Activated naive CD4-positive, alpha-beta T cell treated with anti-CD3 and anti-CD28 coated beads, Interleukin-2, amount 10 ng/mL, durations not matched to agents 7 days and 5 days (primary cell): ENCODE measurements at regions not wholly inside any gene's neighbourhood (a gene's known extent, or its start where the extent isn't known, plus 50 kb on each side); places are given as distances from the start of the nearest gene placed in this dataset.

Source experiments
- CTCF ChIA-PET: fragments of 350-600 bp; sonication (Branson Sonifier 250); formaldehyde crosslinking; loops from one replicate; lab custom pipeline; 2021; ENCODE audit warnings: antibody characterized with exemption; lab: Charles Lee
- DNase-seq: peaks from one replicate; pipeline ENCODE4 v3.0.0-alpha.2; 2020
- H3K27ac Mint-ChIP-seq: one replicate; pipeline ENCODE4 v1.8.0; 2021; ENCODE audit warnings: mild to moderate bottlenecking, moderate library complexity, mixed read lengths
- H3K27me3 Mint-ChIP-seq: one replicate; pipeline ENCODE4 v1.8.0; 2021; ENCODE audit warnings: mild to moderate bottlenecking, mixed read lengths
- H3K36me3 Mint-ChIP-seq: one replicate; pipeline ENCODE4 v1.8.0; 2021; ENCODE audit warnings: mixed read lengths
- H3K4me1 Mint-ChIP-seq: one replicate; pipeline ENCODE4 v1.8.0; 2021; ENCODE audit warnings: mixed read lengths
- H3K4me3 Mint-ChIP-seq: one replicate; pipeline ENCODE4 v1.8.0; 2021; ENCODE audit warnings: mild to moderate bottlenecking, moderate library complexity, mixed read lengths
- H3K9me3 Mint-ChIP-seq: one replicate; pipeline ENCODE4 v1.8.0; 2021; ENCODE audit warnings: mixed read lengths

GRCh38 chr13:106286811-106287210, 248.7 kb downstream of the EFNB2 start:
- Mint-ChIP-seq H3K27me3 (no peaks in the 10 kb centered on the region), H3K27ac (no peak overlapping the region), H3K4me1 (no peaks in the 10 kb centered on the region), H3K9me3 (no peaks in the 10 kb centered on the region), H3K36me3 (no peaks in the 10 kb centered on the region), H3K4me3 (no peak overlapping the region)
- no peak for DNase-seq
- CTCF ChIA-PET, result no interaction called here

DNA sequence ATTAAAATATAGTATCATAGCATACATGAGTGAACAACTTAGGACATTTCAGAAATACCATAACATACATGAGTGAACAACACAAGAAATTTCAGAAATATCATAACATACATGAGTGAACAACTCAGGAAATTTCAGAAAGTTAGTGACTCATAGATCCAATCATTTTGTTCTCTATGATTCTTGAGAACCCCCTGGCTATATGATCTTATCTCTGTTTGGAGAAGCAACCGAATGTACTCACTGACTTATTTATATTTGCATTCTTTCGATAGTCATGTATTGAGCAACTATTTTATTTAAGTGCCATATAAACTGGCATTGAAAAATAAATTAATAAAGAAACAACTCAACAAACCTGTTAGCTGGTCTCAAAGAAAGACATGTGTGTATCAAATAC, 251.1 kb downstream of the EFNB2 start:
- Mint-ChIP-seq H3K36me3 (no peaks in the 10 kb centered on the region), H3K4me1 (no peaks in the 10 kb centered on the region), H3K9me3 (no peaks in the 10 kb centered on the region), H3K4me3 (no peak overlapping the region), H3K27me3 (no peaks in the 10 kb centered on the region), H3K27ac (no peak overlapping the region)
- CTCF ChIA-PET, result no interaction called here
- no peak for DNase-seq

DNA sequence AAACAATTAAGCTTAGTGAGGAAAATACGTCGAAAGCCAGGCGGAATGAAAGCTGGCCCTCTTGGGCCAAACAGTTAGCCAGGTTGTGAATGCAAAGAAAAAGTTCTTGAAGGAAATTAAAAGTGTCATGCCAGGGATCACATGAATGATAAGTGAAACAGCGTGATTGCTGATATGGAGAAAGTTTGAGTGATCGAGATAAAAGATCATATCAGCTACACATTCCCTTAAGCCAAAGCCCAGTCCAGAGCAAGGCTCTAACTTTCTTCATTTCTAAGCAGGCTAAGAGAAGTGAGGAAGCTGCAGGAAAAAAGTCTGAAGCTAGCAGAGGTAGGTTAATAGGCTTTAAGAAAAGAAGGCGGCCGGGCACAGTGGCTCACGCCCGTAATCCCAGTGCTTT, 254.0 kb downstream of the EFNB2 start:
- CTCF ChIA-PET, result no interaction called here
- DNase-seq, result no peak
- Mint-ChIP-seq H3K36me3 (no peaks in the 10 kb centered on the region), H3K9me3 (no peaks in the 10 kb centered on the region), H3K4me1 (no peaks in the 10 kb centered on the region), H3K27me3 (no peaks in the 10 kb centered on the region), H3K4me3 (no peak overlapping the region), H3K27ac (no peak overlapping the region)

DNA sequence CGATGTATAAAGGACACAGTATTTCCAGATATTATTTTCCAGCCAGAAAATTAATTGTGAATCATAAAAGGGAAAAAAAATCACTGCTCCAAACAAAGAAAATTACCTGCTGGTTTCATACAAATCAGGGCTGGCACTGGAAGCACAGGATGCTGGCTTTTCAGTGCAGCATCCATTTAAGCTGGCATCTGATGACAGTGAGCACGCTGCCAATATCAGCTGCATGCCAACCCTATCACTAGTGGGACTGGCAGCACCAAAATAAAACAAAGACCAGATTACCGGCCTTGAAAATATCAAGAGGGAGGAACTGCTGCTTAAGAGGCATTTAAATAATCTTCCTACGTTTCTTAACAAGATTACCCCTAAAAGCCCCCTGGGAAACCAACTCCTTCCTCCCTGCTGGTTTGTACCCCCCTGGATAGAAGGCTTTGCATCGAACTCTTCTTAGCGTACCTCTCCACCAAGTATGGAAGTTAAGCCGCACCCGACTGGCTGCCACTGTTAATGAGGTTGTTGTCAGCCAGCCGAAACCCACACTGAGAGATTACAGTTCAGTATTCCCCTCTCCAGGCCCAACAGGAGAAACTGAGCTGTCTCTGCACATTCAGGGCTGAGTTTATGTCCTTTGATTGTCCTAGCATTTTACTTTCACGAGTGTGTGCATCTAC, 257.8 kb downstream of the EFNB2 start:
- no peak overlapping the region for H3K4me3 Mint-ChIP-seq
- no peaks in the 10 kb centered on the region for H3K9me3 Mint-ChIP-seq
- no peak for DNase-seq
- no peak overlapping the region for H3K27ac Mint-ChIP-seq
- no peaks in the 10 kb centered on the region for H3K4me1 Mint-ChIP-seq
- CTCF ChIA-PET, result no interaction called here
- no peaks in the 10 kb centered on the region for H3K27me3 Mint-ChIP-seq
- no peaks in the 10 kb centered on the region for H3K36me3 Mint-ChIP-seq

- H3K4me1 Mint-ChIP-seq, result no peaks in the 10 kb centered on the region
- H3K27me3 Mint-ChIP-seq, result no peaks in the 10 kb centered on the region
- H3K9me3 Mint-ChIP-seq, result no peaks in the 10 kb centered on the region
- CTCF ChIA-PET, result no interaction called here
- no peak for DNase-seq
- no peak overlapping the region for H3K4me3 Mint-ChIP-seq
- no peak overlapping the region for H3K27ac Mint-ChIP-seq
- H3K36me3 Mint-ChIP-seq, result no peaks in the 10 kb centered on the region
These were observed 258.6 kb downstream of the EFNB2 start for GRCh38 chr13:106276876-106277275.

GRCh38 chr13:106275446-106276032, 259.9 kb downstream of the EFNB2 start:
- no peaks in the 10 kb centered on the region for H3K27me3 Mint-ChIP-seq
- DNase-seq, result no peak
- H3K4me1 Mint-ChIP-seq, result no peaks in the 10 kb centered on the region
- H3K36me3 Mint-ChIP-seq, result no peaks in the 10 kb centered on the region
- no peak overlapping the region for H3K4me3 Mint-ChIP-seq
- CTCF ChIA-PET, result no interaction called here
- peaks cover 1% of the 10 kb centered on the region for H3K9me3 Mint-ChIP-seq
- H3K27ac Mint-ChIP-seq, result no peak overlapping the region

- no peak overlapping the region for H3K27ac Mint-ChIP-seq
- no peaks in the 10 kb centered on the region for H3K4me1 Mint-ChIP-seq
- CTCF ChIA-PET, result no interaction called here
- no peaks in the 10 kb centered on the region for H3K36me3 Mint-ChIP-seq
- H3K9me3 Mint-ChIP-seq, result peaks cover 1% of the 10 kb centered on the region
- H3K4me3 Mint-ChIP-seq, result no peak overlapping the region
- no peak for DNase-seq
- H3K27me3 Mint-ChIP-seq, result no peaks in the 10 kb centered on the region
These were observed 260.8 kb downstream of the EFNB2 start for GRCh38 chr13:106274551-106275203.

DNA sequence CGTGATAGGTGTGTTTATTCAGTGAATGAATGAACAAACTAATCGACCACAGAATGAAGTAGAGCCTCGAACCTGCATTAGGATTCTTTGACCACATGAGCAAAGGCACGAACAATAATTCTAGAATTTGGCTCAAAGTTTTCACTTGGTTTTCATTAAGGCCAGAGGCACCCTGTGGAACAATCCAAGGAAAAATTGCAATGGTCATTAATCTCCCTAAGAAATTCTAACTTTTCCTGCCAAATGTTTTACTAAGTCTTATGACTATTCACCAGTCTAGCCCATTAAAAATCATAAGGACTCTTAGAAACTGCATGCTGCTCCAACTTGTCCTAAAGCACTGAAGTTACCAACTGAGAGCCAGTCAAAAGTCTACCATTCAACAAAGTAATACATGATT, 271.7 kb downstream of the EFNB2 start:
- Mint-ChIP-seq H3K9me3 (no peaks in the 10 kb centered on the region), H3K27ac (no peak overlapping the region), H3K4me1 (no peaks in the 10 kb centered on the region), H3K4me3 (no peak overlapping the region), H3K27me3 (no peaks in the 10 kb centered on the region), H3K36me3 (no peaks in the 10 kb centered on the region)
- DNase-seq, result no peak
- CTCF ChIA-PET, result no interaction called here

DNA sequence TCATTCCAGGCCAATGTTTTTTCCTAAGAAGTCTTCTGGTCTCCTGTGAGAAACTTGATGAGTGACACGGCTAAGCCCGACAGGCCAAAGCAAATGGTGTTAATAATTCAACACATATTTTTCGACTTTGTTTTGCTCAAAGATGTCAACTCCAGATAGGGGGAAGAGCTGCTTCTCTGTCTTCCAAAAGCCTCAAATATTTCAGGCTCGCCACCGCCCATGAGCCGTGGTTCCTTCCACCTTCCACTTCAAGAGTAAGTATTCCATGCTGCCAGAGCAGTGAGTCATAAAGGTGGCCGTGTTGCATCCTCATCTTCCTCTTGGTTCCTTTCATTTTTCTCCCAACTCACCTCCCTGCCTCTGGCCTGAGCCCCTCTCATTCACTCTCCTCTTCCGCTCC, 272.6 kb downstream of the EFNB2 start:
- Mint-ChIP-seq H3K4me3 (no peak overlapping the region), H3K9me3 (no peaks in the 10 kb centered on the region), H3K27me3 (no peaks in the 10 kb centered on the region), H3K27ac (no peak overlapping the region), H3K4me1 (no peaks in the 10 kb centered on the region), H3K36me3 (no peaks in the 10 kb centered on the region)
- no peak for DNase-seq
- CTCF ChIA-PET, result no interaction called here

DNA sequence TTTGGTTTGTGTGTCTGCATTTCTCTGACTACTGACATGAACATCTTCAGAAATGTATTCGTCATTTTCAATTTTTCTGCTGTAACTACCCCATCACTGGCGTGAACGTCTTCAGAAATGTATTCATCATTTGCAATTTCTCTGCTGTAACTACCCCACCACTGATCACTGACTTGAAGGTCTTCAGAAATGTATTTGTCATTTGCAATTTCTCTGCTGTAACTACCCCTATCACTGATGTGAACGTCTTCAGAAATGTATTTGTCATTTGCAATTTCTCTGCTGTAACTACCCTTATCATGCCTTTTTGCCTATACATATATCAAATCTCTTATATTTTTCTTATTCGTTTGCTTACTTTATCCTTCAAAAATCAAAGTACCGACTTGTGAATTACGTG, 274.0 kb downstream of the EFNB2 start:
- Mint-ChIP-seq H3K4me3 (no peak overlapping the region), H3K36me3 (no peaks in the 10 kb centered on the region), H3K27ac (no peak overlapping the region), H3K9me3 (peaks cover 3% of the 10 kb centered on the region), H3K4me1 (no peaks in the 10 kb centered on the region), H3K27me3 (no peaks in the 10 kb centered on the region)
- CTCF ChIA-PET, result no interaction called here
- no peak for DNase-seq

DNA sequence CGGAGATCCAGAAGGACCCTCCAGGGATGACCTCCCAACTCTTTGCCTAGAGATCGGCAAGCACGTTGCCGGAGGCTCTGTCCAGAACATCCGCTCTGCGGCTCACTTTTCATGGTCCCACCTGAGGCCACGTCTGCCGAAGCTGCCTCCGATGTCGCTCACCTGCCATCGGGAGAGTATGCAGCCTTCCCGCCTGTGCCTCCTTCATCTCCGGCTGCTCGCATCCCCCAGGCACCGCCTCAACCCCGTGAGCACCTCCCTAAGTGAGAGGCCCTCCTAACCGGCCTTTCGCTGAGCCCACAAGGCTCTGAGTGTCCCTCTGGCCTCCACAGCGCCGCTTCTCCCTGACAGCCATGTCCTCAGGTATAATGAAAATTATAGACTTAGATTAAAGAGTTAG, 275.1 kb downstream of the EFNB2 start:
- DNase-seq, result no peak
- peaks cover 3% of the 10 kb centered on the region for H3K9me3 Mint-ChIP-seq
- no peaks in the 10 kb centered on the region for H3K4me1 Mint-ChIP-seq
- no peak overlapping the region for H3K4me3 Mint-ChIP-seq
- H3K36me3 Mint-ChIP-seq, result no peaks in the 10 kb centered on the region
- H3K27me3 Mint-ChIP-seq, result no peaks in the 10 kb centered on the region
- CTCF ChIA-PET, result no interaction called here
- H3K27ac Mint-ChIP-seq, result no peak overlapping the region

- CTCF ChIA-PET, result no interaction called here
- Mint-ChIP-seq H3K4me3 (no peak overlapping the region), H3K36me3 (no peaks in the 10 kb centered on the region), H3K27me3 (no peaks in the 10 kb centered on the region), H3K27ac (no peak overlapping the region), H3K4me1 (no peaks in the 10 kb centered on the region), H3K9me3 (peaks cover 3% of the 10 kb centered on the region)
- DNase-seq, result no peak
These were observed 275.5 kb downstream of the EFNB2 start for GRCh38 chr13:106259928-106260327.

DNA sequence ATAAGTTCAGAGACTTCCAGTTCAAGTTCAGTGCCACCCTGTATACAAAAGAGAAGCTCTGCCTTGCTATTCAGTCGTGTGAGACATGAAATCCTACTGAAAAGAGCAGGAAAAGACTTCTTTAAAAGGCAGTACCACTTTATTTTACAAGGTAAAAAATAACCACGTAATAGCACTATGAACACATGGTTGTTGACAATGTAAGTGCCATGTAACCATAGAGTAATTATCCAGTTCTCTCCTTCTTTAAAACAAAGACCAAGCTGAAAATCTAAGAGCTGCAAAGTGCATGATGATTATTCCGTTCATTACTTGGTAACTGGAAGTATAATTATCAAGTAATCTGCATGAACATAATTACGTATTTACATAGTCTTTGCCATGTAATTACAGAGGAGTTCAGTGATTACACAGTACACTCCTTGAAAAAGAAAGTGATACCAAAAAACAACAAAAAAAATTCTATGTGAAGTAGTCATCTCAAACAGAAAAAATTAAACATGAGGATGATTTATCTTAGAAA, 288.7 kb downstream of the EFNB2 start:
- CTCF ChIA-PET, result no interaction called here
- no peak for DNase-seq
- Mint-ChIP-seq H3K36me3 (no peaks in the 10 kb centered on the region), H3K9me3 (no peaks in the 10 kb centered on the region), H3K27ac (no peak overlapping the region), H3K4me3 (no peak overlapping the region), H3K27me3 (no peaks in the 10 kb centered on the region), H3K4me1 (no peaks in the 10 kb centered on the region)

- Mint-ChIP-seq H3K4me3 (no peak overlapping the region), H3K4me1 (no peaks in the 10 kb centered on the region), H3K27ac (no peak overlapping the region), H3K9me3 (no peaks in the 10 kb centered on the region), H3K36me3 (no peaks in the 10 kb centered on the region), H3K27me3 (no peaks in the 10 kb centered on the region)
- CTCF ChIA-PET, result no interaction called here
- DNase-seq, result no peak
These were observed 289.2 kb downstream of the EFNB2 start for GRCh38 chr13:106246242-106246641.

DNA sequence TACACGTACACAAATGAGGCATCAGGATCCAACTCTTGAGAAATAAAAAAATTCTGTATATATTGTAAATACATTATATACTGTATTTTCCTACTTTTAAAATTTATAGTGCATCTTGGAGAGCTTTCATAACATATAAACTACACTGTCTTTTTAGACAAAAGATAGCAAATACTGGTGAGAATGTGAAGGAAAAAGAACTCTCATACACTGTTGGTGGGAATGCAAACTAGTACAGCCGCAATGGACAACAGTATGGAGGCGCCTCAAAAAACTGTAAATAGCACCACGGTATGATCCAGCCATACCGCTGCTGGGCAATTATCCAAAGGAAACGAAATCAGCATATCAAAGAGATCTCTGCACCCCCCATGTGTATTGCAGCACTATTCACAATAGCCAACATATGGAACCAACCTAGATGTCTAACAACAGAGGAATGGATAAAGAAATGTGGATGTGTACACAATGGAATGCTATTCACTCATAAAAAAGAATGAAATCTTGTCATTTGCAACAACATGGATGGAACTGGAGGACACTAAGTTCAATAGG, 292.4 kb downstream of the EFNB2 start:
- CTCF ChIA-PET, result no interaction called here
- no peak for DNase-seq
- no peaks in the 10 kb centered on the region for H3K4me1 Mint-ChIP-seq
- no peaks in the 10 kb centered on the region for H3K36me3 Mint-ChIP-seq
- H3K27me3 Mint-ChIP-seq, result no peaks in the 10 kb centered on the region
- H3K27ac Mint-ChIP-seq, result no peak overlapping the region
- no peaks in the 10 kb centered on the region for H3K9me3 Mint-ChIP-seq
- no peak overlapping the region for H3K4me3 Mint-ChIP-seq
